ENCODE measurements at regions not wholly inside any gene's neighbourhood (a gene's known extent, or its start where the extent isn't known, plus 50 kb on each side); places are given as distances from the start of the nearest gene placed in this dataset.
"Not testable (repeated sequence)": the region's sequence is repeated elsewhere in the genome, so short reads cannot be mapped to it uniquely, and the experiment has no call there.

DNA sequence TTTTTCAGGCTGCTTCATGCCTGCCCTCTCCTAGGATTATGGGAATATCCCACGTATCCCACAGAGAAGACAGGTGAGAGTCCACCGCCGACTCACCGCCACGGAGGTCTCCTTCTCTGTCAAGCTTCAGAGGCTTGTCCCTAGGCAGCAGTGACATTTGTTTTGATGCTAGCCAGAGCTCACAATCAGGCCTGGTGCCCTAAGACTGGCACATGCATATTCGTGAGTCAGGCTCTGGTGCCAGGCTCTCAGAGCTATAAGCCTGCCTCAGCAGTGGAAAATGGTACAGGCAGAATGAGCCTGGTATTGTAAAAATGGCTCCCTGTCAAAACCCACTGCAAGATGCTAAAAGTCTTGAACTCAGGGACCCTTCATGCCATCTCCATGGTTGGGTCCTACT lies 65.5 kb downstream of the RBMY1A1 start:
- H3K4me1 ChIP-seq: peaks cover 0 to 7% (median 2%) of the 10 kb centered on the region in 4 donors
- no peak overlapping the region for H3K27ac ChIP-seq
- no peaks in the 10 kb centered on the region for H3K27me3 ChIP-seq
- H3K36me3 ChIP-seq: no peaks in the 10 kb centered on the region
- intact Hi-C loops (cut with DNase I): no loop called here
- H3K9me3 ChIP-seq: no peaks in the 10 kb centered on the region
- TF ChIP-seq EP300 (IDR thresholded peaks at IDR 0.05) (no peak), POLR2AphosphoS5 (IDR thresholded peaks at IDR 0.05) (no peak)
- TF ChIP-seq, protein P1, sequence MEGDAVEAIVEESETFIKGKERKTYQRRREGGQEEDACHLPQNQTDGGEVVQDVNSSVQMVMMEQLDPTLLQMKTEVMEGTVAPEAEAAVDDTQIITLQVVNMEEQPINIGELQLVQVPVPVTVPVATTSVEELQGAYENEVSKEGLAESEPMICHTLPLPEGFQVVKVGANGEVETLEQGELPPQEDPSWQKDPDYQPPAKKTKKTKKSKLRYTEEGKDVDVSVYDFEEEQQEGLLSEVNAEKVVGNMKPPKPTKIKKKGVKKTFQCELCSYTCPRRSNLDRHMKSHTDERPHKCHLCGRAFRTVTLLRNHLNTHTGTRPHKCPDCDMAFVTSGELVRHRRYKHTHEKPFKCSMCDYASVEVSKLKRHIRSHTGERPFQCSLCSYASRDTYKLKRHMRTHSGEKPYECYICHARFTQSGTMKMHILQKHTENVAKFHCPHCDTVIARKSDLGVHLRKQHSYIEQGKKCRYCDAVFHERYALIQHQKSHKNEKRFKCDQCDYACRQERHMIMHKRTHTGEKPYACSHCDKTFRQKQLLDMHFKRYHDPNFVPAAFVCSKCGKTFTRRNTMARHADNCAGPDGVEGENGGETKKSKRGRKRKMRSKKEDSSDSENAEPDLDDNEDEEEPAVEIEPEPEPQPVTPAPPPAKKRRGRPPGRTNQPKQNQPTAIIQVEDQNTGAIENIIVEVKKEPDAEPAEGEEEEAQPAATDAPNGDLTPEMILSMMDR (IDR thresholded peaks at IDR 0.05): no peak
- H3K4me3 ChIP-seq: no peak overlapping the region
- no peak for DNase-seq
- WGBS, 2 donors: 87 to 90% methylated on average over 6 of the region's 6 CpGs

GRCh38 chrY:21601524-21601923 lies 66.8 kb downstream of the RBMY1A1 start:
- Histone ChIP-seq H3K4me3 (no peak overlapping the region), H3K9me3 (no peaks in the 10 kb centered on the region), H3K36me3 (no peaks in the 10 kb centered on the region), H3K27ac (no peak overlapping the region), H3K4me1 (peaks cover 0 to 7% (median 2%) of the 10 kb centered on the region in 4 donors), H3K27me3 (no peaks in the 10 kb centered on the region)
- 66 to 83% methylated on average over 2 of the region's 2 CpGs for WGBS, 2 donors
- DNase-seq: no peak
- intact Hi-C loops (cut with DNase I): no loop called here
- TF ChIP-seq POLR2A (IDR thresholded peaks at IDR 0.05): no peak
- TF ChIP-seq EP300 (IDR thresholded peaks at IDR 0.05): no peak
- TF ChIP-seq, protein P1 (IDR thresholded peaks at IDR 0.05): no peak
- no peak for TF ChIP-seq POLR2AphosphoS5 (IDR thresholded peaks at IDR 0.05)

DNA sequence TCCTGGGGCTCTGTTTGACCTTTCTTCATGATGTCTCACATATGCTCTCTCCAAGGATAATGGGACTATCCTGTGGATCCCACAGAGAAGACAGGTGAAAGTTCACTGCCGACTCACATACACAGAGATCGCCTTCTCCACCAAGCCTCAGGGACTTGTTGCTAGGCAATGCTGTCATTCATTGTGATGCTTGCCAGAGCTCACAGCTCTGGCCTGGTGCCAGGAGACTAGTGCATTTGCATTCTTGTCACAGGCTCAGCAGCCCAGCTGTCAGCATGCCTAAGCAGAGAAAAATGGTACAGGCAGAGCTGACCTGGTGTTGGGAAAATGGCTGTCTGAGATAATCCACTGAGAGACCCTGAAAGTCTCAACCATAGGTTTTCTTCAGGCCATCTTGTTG lies 67.9 kb downstream of the RBMY1A1 start:
- intact Hi-C loops (cut with DNase I): no loop called here
- WGBS, 2 donors: 12 to 55% methylated on average over 2 of the region's 2 CpGs
- H3K27me3 ChIP-seq: no peaks in the 10 kb centered on the region
- H3K36me3 ChIP-seq: no peaks in the 10 kb centered on the region
- H3K27ac ChIP-seq: no peak overlapping the region
- no peak overlapping the region for H3K4me3 ChIP-seq
- peaks cover 0 to 7% (median 2%) of the 10 kb centered on the region in 4 donors for H3K4me1 ChIP-seq
- no peak for DNase-seq
- no peaks in the 10 kb centered on the region for H3K9me3 ChIP-seq
- TF ChIP-seq, protein P1 (IDR thresholded peaks at IDR 0.05): no peak
- peak in 2 of 4 donors; percentile 65 to 78 for TF ChIP-seq POLR2AphosphoS5 (IDR thresholded peaks at IDR 0.05)

GRCh38 chrY:21636137-21636536 lies 101.5 kb downstream of the RBMY1A1 start:
- Histone ChIP-seq H3K4me3 (no peak overlapping the region), H3K27ac (no peak overlapping the region), H3K4me1 (no peaks in the 10 kb centered on the region), H3K27me3 (no peaks in the 10 kb centered on the region), H3K36me3 (no peaks in the 10 kb centered on the region), H3K9me3 (no peaks in the 10 kb centered on the region)
- TF ChIP-seq POLR2AphosphoS5 (IDR thresholded peaks at IDR 0.05): no peak
- TF ChIP-seq, protein P1 (IDR thresholded peaks at IDR 0.05): no peak
- no peak for TF ChIP-seq EP300 (IDR thresholded peaks at IDR 0.05)
- TF ChIP-seq POLR2A (IDR thresholded peaks at IDR 0.05): no peak
- DNase-seq: no peak
- intact Hi-C loops (cut with DNase I): no loop called here

DNA sequence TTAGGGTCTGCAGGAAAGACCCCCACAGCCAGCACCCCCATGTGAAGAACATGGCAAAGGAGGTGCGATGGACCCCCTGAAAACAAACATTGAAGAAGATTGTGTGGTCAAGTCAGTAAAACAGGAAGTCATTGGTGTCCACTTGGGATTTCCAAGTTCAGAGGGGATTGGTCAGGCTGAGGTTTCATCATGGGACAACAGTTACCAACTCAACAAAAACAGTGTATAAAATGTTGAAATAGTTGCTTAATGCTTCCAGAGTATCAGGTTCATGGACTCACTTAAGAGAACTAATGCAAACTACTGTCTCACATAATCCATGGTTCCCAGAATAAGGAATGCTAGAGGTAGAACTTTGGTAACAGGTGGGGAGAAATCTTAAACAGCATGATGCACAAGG lies 115.8 kb downstream of the RBMY1A1 start:
- no peak for DNase-seq
- Histone ChIP-seq H3K4me3 (no peak overlapping the region), H3K4me1 (no peaks in the 10 kb centered on the region), H3K9me3 (no peaks in the 10 kb centered on the region), H3K27me3 (no peaks in the 10 kb centered on the region), H3K27ac (no peak overlapping the region), H3K36me3 (no peaks in the 10 kb centered on the region)
- TF ChIP-seq, protein P1 (IDR thresholded peaks at IDR 0.05): no peak
- TF ChIP-seq POLR2AphosphoS5 (IDR thresholded peaks at IDR 0.05) (no peak), POLR2A (IDR thresholded peaks at IDR 0.05) (no peak), EP300 (IDR thresholded peaks at IDR 0.05) (no peak)
- WGBS, 2 donors: 86 to 89% methylated on average over 1 of the region's 1 CpG
- intact Hi-C loops (cut with DNase I): no loop called here

- H3K27ac ChIP-seq; H3K4me1 ChIP-seq; H3K36me3 ChIP-seq; H3K4me3 ChIP-seq; H3K27me3 ChIP-seq; intact Hi-C loops (cut with DNase I); H3K9me3 ChIP-seq; DNase-seq: not testable (repeated sequence)
Measured at GRCh38 chrY:21659057-21659456, 124.4 kb downstream of the RBMY1A1 start.

DNA sequence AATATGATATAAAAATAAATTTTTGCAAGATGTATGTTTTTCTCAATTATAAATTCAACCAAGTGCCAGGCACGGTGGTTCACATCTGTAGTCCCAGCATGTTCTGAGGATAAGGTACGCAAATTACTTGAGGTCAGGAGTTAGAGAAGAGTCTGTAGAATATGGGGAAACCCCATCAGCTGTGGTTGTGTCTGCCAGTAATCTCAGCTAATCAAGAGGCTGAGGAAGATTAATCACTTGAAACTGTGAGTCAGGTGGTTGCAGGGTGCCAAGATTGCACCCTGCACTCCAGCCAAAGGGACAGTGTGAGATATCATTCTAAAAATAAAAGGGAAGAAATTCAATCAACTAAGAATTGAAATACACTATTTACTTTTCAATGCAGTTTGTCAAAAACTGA lies 144.9 kb downstream of the RBMY1A1 start:
- WGBS, 2 donors: 69 to 89% methylated on average over 2 of the region's 2 CpGs
- H3K4me3 ChIP-seq; H3K9me3 ChIP-seq; H3K27me3 ChIP-seq; H3K27ac ChIP-seq; H3K4me1 ChIP-seq; H3K36me3 ChIP-seq; intact Hi-C loops (cut with DNase I); DNase-seq: not testable (repeated sequence)

- H3K4me1 ChIP-seq; intact Hi-C loops (cut with DNase I); H3K27ac ChIP-seq; H3K27me3 ChIP-seq; DNase-seq; H3K36me3 ChIP-seq; H3K9me3 ChIP-seq; H3K4me3 ChIP-seq: not testable (repeated sequence)
- WGBS, 2 donors: 82 to 91% methylated on average over 3 of the region's 3 CpGs
Measured at GRCh38 chrY:21686369-21686768, 151.7 kb downstream of the RBMY1A1 start.
